Left forelimb (tissue), 1 donor: ENCODE measurements at regions not wholly inside any gene's neighbourhood (a gene's known extent, or its start where the extent isn't known, plus 50 kb on each side); places are given as distances from the start of the nearest gene placed in this dataset.
A peak's percentile ranks its signal among the peaks of the same experiment; 100 is the strongest.
"Not testable (repeated sequence)": the region's sequence is repeated elsewhere in the genome, so short reads cannot be mapped to it uniquely, and the experiment has no call there.

ENCODE experiments used
- DNase-seq: peaks from one replicate; pipeline ENCODE4 v3.0.0-alpha.2; 2018; ENCODE audit warnings: low spot score

GRCh38 chr10:4294996-4295792, 510.2 kb upstream of the KLF6 start:
- DNase-seq: no peak

GRCh38 chr10:4294271-4294670, 509.3 kb upstream of the KLF6 start:
- no peak for DNase-seq

GRCh38 chr10:4291990-4292389, 507.0 kb upstream of the KLF6 start:
- DNase-seq: no peak

GRCh38 chr10:4285121-4285520, 500.1 kb upstream of the KLF6 start:
- no peak for DNase-seq

GRCh38 chr10:4283846-4284610, 499.0 kb upstream of the KLF6 start:
- DNase-seq: peak; percentile 74

GRCh38 chr10:4282496-4282895, 497.5 kb upstream of the KLF6 start:
- no peak for DNase-seq

- DNase-seq: no peak
These were observed 496.3 kb upstream of the KLF6 start for GRCh38 chr10:4281190-4281825.

GRCh38 chr10:4280461-4281189, 495.6 kb upstream of the KLF6 start:
- no peak for DNase-seq

GRCh38 chr10:4279655-4280054, 494.6 kb upstream of the KLF6 start:
- no peak for DNase-seq

- DNase-seq: no peak
These were observed 493.2 kb upstream of the KLF6 start for GRCh38 chr10:4278186-4278585.

- DNase-seq: no peak
These were observed 491.1 kb upstream of the KLF6 start for GRCh38 chr10:4276151-4276550.

GRCh38 chr10:4274671-4275070, 489.7 kb upstream of the KLF6 start:
- DNase-seq: not testable (repeated sequence)

GRCh38 chr10:4271193-4271592, 486.2 kb upstream of the KLF6 start:
- no peak for DNase-seq

- no peak for DNase-seq
These were observed 485.1 kb upstream of the KLF6 start for GRCh38 chr10:4270116-4270515.

- DNase-seq: not testable (repeated sequence)
These were observed 483.5 kb upstream of the KLF6 start for GRCh38 chr10:4268490-4268889.

GRCh38 chr10:4267086-4267773, 482.2 kb upstream of the KLF6 start:
- DNase-seq: no peak

- DNase-seq: no peak
These were observed 481.5 kb upstream of the KLF6 start for GRCh38 chr10:4266416-4267085.

GRCh38 chr10:4265964-4266363, 481.0 kb upstream of the KLF6 start:
- no peak for DNase-seq

GRCh38 chr10:4264209-4264865, 479.3 kb upstream of the KLF6 start:
- DNase-seq: no peak

- DNase-seq: no peak
These were observed 478.6 kb upstream of the KLF6 start for GRCh38 chr10:4263601-4263921.
